NB4 (cell line): ENCODE measurements at regions not wholly inside any gene's neighbourhood (a gene's known extent, or its start where the extent isn't known, plus 50 kb on each side); places are given as distances from the start of the nearest gene placed in this dataset.

ENCODE experiments used
- DNase-seq: peaks from one replicate; pipeline ENCODE4 v3.0.0; 2010; ENCODE audit warnings: low read depth
- H3K4me3 ChIP-seq: one replicate; pipeline ENCODE4 v1.5.1; 2011; ENCODE audit warnings: mild to moderate bottlenecking, low read depth, low read length, moderate library complexity
- MYC ChIP-seq: IDR thresholded peaks from 2 replicates; pipeline ENCODE4 v1.6.1; 2011; ENCODE audit warnings: low read depth, low read length
- POLR2A ChIP-seq: IDR thresholded peaks from 2 replicates; pipeline ENCODE4 v1.6.1; 2011; ENCODE audit warnings: mild to moderate bottlenecking; ENCODE audit not compliant: insufficient read length; ENCODE audit errors: extremely low read depth
- TF ChIP-seq, protein P1 (sequence below): IDR thresholded peaks from one replicate; pipeline ENCODE4 v1.5.1; 2012; ENCODE audit warnings: low read depth, low read length
- TF ChIP-seq, protein P2 (sequence below): IDR thresholded peaks from 2 replicates; pipeline ENCODE4 v1.6.1; 2011; ENCODE audit warnings: low read depth, low read length

DNA sequence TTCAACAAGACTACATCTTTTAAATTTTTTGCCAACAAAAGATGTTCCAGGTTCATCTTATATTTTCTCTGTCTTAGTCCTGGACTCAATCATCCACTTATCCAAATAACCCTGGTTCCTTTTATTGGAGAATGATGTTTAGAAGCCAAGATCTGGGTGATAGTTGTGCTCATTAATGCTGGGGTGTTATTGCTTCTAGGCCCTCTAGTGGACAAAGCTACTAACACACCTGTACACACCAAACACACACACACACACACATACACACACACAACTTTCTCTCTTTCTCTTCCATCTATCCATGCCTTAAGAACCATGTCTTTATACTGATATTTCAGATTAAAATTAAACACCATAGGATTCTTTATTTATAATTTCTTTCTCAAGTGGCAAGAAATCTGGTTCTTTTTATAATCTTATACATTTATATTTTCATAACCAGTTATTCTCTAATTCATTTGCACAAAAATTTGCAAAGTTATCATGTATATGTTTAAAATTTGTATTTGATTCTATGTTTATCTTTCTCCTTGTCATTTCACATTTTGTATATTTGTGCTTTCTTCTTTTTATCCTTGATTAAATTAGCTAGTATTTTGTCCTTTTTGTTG, 179.1 kb upstream of the SMIM23 start:
- no peak overlapping the region for H3K4me3 ChIP-seq
- DNase-seq, result peak; percentile 25
- TF ChIP-seq, protein P1, sequence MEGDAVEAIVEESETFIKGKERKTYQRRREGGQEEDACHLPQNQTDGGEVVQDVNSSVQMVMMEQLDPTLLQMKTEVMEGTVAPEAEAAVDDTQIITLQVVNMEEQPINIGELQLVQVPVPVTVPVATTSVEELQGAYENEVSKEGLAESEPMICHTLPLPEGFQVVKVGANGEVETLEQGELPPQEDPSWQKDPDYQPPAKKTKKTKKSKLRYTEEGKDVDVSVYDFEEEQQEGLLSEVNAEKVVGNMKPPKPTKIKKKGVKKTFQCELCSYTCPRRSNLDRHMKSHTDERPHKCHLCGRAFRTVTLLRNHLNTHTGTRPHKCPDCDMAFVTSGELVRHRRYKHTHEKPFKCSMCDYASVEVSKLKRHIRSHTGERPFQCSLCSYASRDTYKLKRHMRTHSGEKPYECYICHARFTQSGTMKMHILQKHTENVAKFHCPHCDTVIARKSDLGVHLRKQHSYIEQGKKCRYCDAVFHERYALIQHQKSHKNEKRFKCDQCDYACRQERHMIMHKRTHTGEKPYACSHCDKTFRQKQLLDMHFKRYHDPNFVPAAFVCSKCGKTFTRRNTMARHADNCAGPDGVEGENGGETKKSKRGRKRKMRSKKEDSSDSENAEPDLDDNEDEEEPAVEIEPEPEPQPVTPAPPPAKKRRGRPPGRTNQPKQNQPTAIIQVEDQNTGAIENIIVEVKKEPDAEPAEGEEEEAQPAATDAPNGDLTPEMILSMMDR, result peak; percentile 49
- TF ChIP-seq POLR2A, result no peak
- no peak for TF ChIP-seq MYC
- TF ChIP-seq, protein P2, sequence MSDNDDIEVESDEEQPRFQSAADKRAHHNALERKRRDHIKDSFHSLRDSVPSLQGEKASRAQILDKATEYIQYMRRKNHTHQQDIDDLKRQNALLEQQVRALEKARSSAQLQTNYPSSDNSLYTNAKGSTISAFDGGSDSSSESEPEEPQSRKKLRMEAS, result no peak

DNA sequence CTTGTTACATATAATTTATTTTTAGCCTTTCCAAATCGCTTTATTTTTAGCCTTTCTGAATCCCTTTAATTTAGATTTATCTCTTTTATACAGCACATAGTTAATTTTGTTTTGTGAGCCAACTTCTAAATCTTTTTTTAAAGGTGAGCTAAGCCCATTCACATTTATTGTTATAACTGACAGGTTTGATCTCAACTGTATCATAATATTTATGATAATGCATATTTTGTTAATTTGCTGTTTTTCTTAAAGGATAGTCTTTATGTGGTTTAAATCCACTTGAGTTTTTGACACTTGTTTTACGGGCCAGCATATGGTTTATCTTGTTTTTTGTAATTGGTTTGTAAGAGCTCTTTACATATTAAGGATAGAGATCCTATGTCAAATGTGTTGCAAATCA, 177.8 kb upstream of the SMIM23 start:
- no peak overlapping the region for H3K4me3 ChIP-seq
- DNase-seq, result no peak
- TF ChIP-seq, protein P2, result no peak
- TF ChIP-seq, protein P1, result no peak
- TF ChIP-seq MYC, result no peak
- TF ChIP-seq POLR2A, result no peak

DNA sequence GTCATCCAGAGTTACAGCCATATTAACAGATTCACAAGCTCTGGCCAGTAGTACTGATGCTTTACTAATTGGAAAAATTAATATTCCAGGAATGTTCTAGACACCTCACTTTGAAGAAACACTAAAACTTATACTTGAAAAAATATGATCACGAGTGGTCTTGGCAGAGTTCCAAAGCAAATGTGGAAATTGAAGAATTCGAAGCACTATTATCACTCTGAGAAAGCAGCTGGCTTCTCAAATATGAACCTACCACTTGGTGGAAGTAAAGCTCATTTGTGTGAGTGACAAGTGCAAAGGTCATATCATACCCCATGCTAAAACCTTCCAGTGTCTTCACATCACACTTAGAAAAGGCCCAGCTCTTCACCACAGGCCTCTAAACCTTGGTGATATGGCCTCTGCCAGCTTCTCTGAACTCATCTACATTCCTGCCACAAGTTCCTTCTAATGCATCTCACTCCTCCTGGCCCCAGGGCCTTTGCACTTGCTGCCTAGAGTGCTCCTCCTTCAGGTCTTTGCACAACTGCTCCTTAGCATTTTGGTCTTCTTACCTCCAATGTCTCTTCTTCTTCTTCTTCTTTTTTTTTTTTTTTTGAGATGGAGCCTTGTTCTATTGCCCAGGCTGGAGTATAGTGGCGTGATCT, 175.7 kb upstream of the SMIM23 start:
- DNase-seq, result no peak
- TF ChIP-seq, protein P2, result no peak
- TF ChIP-seq, protein P1, result no peak
- no peak for TF ChIP-seq MYC
- no peak for TF ChIP-seq POLR2A

DNA sequence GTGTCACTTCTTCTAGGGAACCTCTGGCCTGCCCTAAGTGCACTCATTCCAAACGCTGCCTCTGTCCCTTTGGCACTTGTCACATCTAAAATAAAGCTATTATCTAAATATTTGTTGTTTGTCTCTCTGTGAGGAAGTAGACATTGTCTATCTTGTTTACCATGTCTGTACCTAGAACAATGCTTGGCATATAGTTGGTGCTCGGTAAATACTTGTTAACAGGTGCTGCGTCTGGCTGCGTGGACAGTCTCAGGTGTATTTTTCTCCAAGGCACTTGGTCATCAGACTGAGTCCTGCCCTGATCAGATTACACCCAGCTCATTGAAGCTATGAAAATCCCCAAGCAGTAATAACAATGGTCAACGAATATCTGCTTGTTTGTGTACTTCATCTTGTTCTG, 174.9 kb upstream of the SMIM23 start:
- TF ChIP-seq, protein P2, result no peak
- TF ChIP-seq MYC, result no peak
- TF ChIP-seq, protein P1, result no peak
- no peak for TF ChIP-seq POLR2A
- H3K4me3 ChIP-seq, result no peak overlapping the region
- no peak for DNase-seq

More for the DNA sequence above, 175.7 kb upstream of the SMIM23 start:
- no peak overlapping the region for H3K4me3 ChIP-seq

DNA sequence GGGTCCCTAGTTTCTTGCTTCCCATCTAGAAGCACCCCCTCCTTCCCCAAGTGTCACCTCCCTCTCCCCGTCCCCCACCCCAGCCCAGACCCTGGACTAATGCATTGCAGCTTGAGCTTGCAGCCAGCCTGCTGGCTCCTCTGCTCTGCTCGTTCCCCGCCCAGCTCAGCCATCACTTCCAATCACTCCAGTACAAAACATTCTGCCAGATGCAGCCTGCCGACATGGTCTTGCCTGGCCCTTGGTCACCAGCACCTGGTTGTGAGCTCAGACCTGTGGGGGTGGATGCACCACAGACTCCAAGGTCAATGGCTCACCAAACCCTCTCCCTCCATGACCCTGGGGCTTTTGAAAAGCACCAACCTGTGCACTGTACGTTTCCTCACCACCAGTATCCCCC, 172.9 kb upstream of the SMIM23 start:
- TF ChIP-seq, protein P2, result no peak
- TF ChIP-seq, protein P1, result no peak
- TF ChIP-seq MYC (no peak), POLR2A (no peak)
- no peak overlapping the region for H3K4me3 ChIP-seq
- no peak for DNase-seq
